PC-9 (cell line): ENCODE measurements at regions not wholly inside any gene's neighbourhood (a gene's known extent, or its start where the extent isn't known, plus 50 kb on each side); places are given as distances from the start of the nearest gene placed in this dataset.

Source experiments
- BruUV-seq: library from RNA; stranded (reverse); fragments of 400-500 nt; replicated peaks from 2 replicates; lab custom pipeline; 2021; lab: Mats Ljungman, UMichigan
- CTCF ChIA-PET: fragments of 300-600 bp; sonication (Branson Sonifier 250); formaldehyde crosslinking; loops from one replicate; lab custom pipeline; 2022; ENCODE audit warnings: antibody characterized with exemption; lab: Charles Lee
- POLR2A ChIA-PET: fragments of 300-600 bp; sonication (Branson Sonifier 250); formaldehyde crosslinking; loops from one replicate; lab custom pipeline; 2022; ENCODE audit warnings: antibody characterized with exemption; ENCODE audit not compliant: unreplicated experiment; lab: Charles Lee
- DNase-seq, 2 experiments: peaks; one replicate each; pipeline versions ENCODE4 v3.0.0 to v3.0.0-alpha.2; 2015 to 2022; ENCODE audit warnings: mixed read lengths in 1 of 2
- H2AFZ ChIP-seq: fragments of 200-600 bp; sonication (generic); 2 replicates; pipeline ENCODE4 v1.8.1; 2017; ENCODE audit warnings: antibody characterized with exemption
- H3F3A ChIP-seq: fragments of 200-600 bp; sonication (generic); 2 replicates; pipeline ENCODE4 v1.8.1; 2017; ENCODE audit warnings: antibody characterized with exemption, mild to moderate bottlenecking, low read depth; ENCODE audit not compliant: insufficient read depth
- H3K27ac ChIP-seq: fragments of 200-600 bp; sonication (generic); 2 replicates; pipeline ENCODE4 v1.6.1; 2016; ENCODE audit warnings: mixed run types
- H3K27me3 ChIP-seq: fragments of 200-600 bp; sonication (generic); 2 replicates; pipeline ENCODE4 v1.6.1; 2016; ENCODE audit warnings: low read depth, mixed run types; ENCODE audit not compliant: insufficient read depth
- H3K36me3 ChIP-seq: fragments of 200-600 bp; sonication (generic); 2 replicates; pipeline ENCODE4 v1.6.1; 2016; ENCODE audit warnings: low read depth, mixed run types
- H3K4me1 ChIP-seq: fragments of 200-600 bp; sonication (generic); replicated peaks from 2 replicates; pipeline ENCODE4 v1.6.1; 2016; ENCODE audit warnings: mixed run types; ENCODE audit not compliant: insufficient read depth
- H3K4me2 ChIP-seq: fragments of 200-600 bp; sonication (generic); 2 replicates; pipeline ENCODE4 v1.6.1; 2017; ENCODE audit warnings: mixed run types
- H3K4me3 ChIP-seq: fragments of 200-600 bp; sonication (generic); 2 replicates; pipeline ENCODE4 v1.6.1; 2016; ENCODE audit warnings: mixed run types
- H3K79me2 ChIP-seq: fragments of 200-600 bp; sonication (generic); 2 replicates; pipeline ENCODE4 v1.6.1; 2017; ENCODE audit warnings: low read depth, mixed run types
- H3K9me2 ChIP-seq: fragments of 200-600 bp; sonication (generic); 2 replicates; pipeline ENCODE4 v1.8.1; 2017; ENCODE audit warnings: mild to moderate bottlenecking; ENCODE audit not compliant: insufficient read depth
- H3K9me3 ChIP-seq: fragments of 200-600 bp; sonication (generic); 2 replicates; pipeline ENCODE4 v1.8.1; 2016; ENCODE audit warnings: low read depth; ENCODE audit not compliant: insufficient read depth
- H4K20me1 ChIP-seq: fragments of 200-600 bp; sonication (generic); 2 replicates; pipeline ENCODE4 v1.8.1; 2017; ENCODE audit not compliant: insufficient read depth
- EZH2 ChIP-seq: fragments of 200-600 bp; sonication (generic); IDR thresholded peaks from 2 replicates; pipeline ENCODE4 v1.8.0; 2017; ENCODE audit warnings: antibody characterized with exemption, low read depth
- intact Hi-C: fragments of 100-400 bp; cut with micrococcal nuclease; formaldehyde crosslinking; loops from one replicate; pipeline ENCODE4 v1.10.0; 2022; ENCODE audit not compliant: unreplicated experiment
- TF ChIP-seq, protein P1 (sequence below): fragments of 200-600 bp; sonication (generic); conservative IDR thresholded peaks from 2 replicates; pipeline ENCODE4 v1.6.1; 2017; ENCODE audit warnings: mixed run types, antibody characterized with exemption, mild to moderate bottlenecking, moderate library complexity

DNA sequence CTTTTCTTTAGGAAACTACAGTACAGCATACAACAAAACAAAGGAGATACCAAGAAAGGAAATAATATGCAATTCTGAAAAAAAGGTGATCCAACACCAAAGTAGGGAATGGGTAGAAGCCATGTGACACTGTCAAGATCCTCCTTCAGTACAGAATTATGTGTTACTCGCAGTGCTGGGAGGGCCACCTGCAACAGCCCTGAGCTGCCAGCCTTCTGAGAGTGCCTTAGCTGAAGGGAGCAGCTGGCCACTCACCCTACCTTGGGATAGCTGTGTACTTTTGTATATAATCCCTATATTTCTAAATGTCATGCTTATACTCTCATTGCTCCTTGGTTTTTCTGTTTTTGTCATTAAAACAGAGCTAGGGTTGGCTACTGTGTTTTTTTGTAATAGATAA, 1518.2 kb upstream of the PCDH20 start:
- intact Hi-C loops = no loop called here
- no peak overlapping the region for H3K27ac ChIP-seq
- H2AFZ ChIP-seq = no peak overlapping the region
- no peak overlapping the region for H3K4me2 ChIP-seq
- H3K27me3 ChIP-seq = no peaks in the 10 kb centered on the region
- H3K4me1 ChIP-seq = no peaks in the 10 kb centered on the region
- no peak overlapping the region for H3K4me3 ChIP-seq
- DNase-seq = no peak
- H3K36me3 ChIP-seq = no peaks in the 10 kb centered on the region
- no peaks in the 10 kb centered on the region for H3K9me2 ChIP-seq
- POLR2A ChIA-PET = no interaction called here
- no TSS peak for BruUV-seq
- TF ChIP-seq, protein P1, sequence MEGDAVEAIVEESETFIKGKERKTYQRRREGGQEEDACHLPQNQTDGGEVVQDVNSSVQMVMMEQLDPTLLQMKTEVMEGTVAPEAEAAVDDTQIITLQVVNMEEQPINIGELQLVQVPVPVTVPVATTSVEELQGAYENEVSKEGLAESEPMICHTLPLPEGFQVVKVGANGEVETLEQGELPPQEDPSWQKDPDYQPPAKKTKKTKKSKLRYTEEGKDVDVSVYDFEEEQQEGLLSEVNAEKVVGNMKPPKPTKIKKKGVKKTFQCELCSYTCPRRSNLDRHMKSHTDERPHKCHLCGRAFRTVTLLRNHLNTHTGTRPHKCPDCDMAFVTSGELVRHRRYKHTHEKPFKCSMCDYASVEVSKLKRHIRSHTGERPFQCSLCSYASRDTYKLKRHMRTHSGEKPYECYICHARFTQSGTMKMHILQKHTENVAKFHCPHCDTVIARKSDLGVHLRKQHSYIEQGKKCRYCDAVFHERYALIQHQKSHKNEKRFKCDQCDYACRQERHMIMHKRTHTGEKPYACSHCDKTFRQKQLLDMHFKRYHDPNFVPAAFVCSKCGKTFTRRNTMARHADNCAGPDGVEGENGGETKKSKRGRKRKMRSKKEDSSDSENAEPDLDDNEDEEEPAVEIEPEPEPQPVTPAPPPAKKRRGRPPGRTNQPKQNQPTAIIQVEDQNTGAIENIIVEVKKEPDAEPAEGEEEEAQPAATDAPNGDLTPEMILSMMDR = no peak
- no peak for TF ChIP-seq EZH2
- CTCF ChIA-PET = no interaction called here
- no peaks in the 10 kb centered on the region for H4K20me1 ChIP-seq
- no peaks in the 10 kb centered on the region for H3K9me3 ChIP-seq
- H3K79me2 ChIP-seq = no peaks in the 10 kb centered on the region
- H3F3A ChIP-seq = no peaks in the 10 kb centered on the region

DNA sequence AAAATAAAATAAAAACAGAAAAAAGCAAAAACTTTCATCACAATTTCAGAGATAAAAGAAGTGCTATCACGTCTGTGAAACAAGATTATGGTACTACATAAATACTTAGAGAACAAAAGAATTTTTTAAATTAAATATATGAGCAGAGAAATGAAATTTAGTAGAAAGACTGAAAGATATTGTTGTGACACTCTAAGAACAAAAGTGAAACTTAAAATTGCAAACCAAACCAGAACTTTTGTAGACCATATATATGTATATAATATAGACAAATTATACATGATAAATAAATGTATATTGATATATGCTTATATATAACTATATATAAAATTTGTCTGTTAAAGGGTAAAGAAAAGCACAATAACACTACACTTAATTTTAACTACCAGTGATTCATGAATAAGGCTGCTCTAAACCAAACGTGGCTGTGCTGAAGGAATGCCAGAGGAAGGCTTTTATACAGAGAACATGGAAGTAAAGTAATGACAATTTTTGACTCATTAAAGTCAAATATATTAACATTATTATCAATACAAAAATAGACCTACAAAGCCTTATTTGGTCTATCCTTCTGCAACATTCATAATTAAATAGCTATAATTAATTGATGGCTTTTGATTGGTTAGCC, 1516.7 kb upstream of the PCDH20 start:
- no peaks in the 10 kb centered on the region for H3K4me1 ChIP-seq
- no peaks in the 10 kb centered on the region for H3K9me2 ChIP-seq
- no TSS peak for BruUV-seq
- no peak overlapping the region for H3K4me3 ChIP-seq
- POLR2A ChIA-PET = no interaction called here
- H3K9me3 ChIP-seq = no peaks in the 10 kb centered on the region
- no peaks in the 10 kb centered on the region for H3K27me3 ChIP-seq
- DNase-seq = no peak
- no peaks in the 10 kb centered on the region for H3F3A ChIP-seq
- H3K36me3 ChIP-seq = no peaks in the 10 kb centered on the region
- CTCF ChIA-PET = no interaction called here
- no peak for TF ChIP-seq EZH2
- intact Hi-C loops = no loop called here
- H3K79me2 ChIP-seq = no peaks in the 10 kb centered on the region
- H4K20me1 ChIP-seq = no peaks in the 10 kb centered on the region
- no peak overlapping the region for H2AFZ ChIP-seq
- H3K27ac ChIP-seq = no peak overlapping the region
- H3K4me2 ChIP-seq = no peak overlapping the region

DNA sequence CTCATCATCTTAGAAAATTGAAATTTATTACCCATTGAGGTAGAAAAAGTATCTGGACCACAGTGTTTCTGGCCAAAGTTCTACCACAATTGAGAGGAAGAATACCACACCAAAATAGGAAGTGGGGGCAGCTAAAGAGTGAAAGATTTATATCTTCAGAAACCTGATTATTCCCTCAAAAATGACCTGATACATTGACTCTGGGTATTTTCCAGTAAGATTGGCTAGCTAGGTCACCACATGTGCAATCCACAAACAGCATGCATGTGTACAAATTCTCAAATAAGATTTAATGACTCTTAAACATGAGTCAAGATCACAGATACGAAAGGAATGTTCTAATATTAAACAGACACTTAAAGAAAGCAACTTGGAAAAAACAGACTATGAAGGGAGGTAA, 1516.2 kb upstream of the PCDH20 start:
- no peak for DNase-seq
- Histone ChIP-seq H4K20me1 (no peaks in the 10 kb centered on the region), H3K4me1 (no peaks in the 10 kb centered on the region), H2AFZ (no peak overlapping the region), H3K36me3 (no peaks in the 10 kb centered on the region), H3K79me2 (no peaks in the 10 kb centered on the region), H3F3A (no peaks in the 10 kb centered on the region), H3K9me3 (no peaks in the 10 kb centered on the region), H3K27ac (no peak overlapping the region), H3K9me2 (no peaks in the 10 kb centered on the region), H3K27me3 (no peaks in the 10 kb centered on the region), H3K4me2 (no peak overlapping the region), H3K4me3 (no peak overlapping the region)
- BruUV-seq = no TSS peak
- ChIA-PET POLR2A (no interaction called here), CTCF (no interaction called here)
- TF ChIP-seq, protein P1 = no peak
- intact Hi-C loops = no loop called here

DNA sequence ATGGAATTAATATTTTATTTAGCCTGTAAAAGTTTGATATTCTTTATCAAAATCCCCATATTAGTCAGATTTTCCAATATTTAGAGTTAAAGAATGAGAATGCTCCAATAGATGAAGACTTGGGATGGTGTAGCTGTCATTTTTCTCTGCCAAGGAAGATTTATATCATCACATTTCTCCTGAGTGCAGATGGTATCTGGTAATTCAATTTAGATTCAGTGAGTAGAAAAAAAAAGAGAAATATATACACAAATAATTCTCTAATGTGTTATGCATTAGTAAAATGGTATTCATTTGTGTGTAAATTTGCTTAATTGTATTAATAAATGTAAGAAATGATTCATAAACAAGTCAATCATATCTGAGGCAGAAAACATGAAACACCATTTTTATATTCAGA, 1508.7 kb upstream of the PCDH20 start:
- POLR2A ChIA-PET = no interaction called here
- Histone ChIP-seq H3K9me3 (no peaks in the 10 kb centered on the region), H3K36me3 (no peaks in the 10 kb centered on the region), H3K4me2 (no peak overlapping the region), H3K27ac (no peak overlapping the region), H3K9me2 (no peaks in the 10 kb centered on the region), H2AFZ (no peak overlapping the region; the same call in 1 of the 2 replicates), H3K4me1 (no peaks in the 10 kb centered on the region), H4K20me1 (no peaks in the 10 kb centered on the region), H3K4me3 (no peak overlapping the region), H3F3A (no peaks in the 10 kb centered on the region), H3K79me2 (no peaks in the 10 kb centered on the region), H3K27me3 (no peaks in the 10 kb centered on the region)
- CTCF ChIA-PET = no interaction called here
- BruUV-seq = no TSS peak
- no peak for TF ChIP-seq EZH2
- TF ChIP-seq, protein P1 = no peak
- DNase-seq = no peak
- intact Hi-C loops = no loop called here
